ENCODE measurements at regions not wholly inside any gene's neighbourhood (a gene's known extent, or its start where the extent isn't known, plus 50 kb on each side); places are given as distances from the start of the nearest gene placed in this dataset.
"Not testable (repeated sequence)": the region's sequence is repeated elsewhere in the genome, so short reads cannot be mapped to it uniquely, and the experiment has no call there.

DNA sequence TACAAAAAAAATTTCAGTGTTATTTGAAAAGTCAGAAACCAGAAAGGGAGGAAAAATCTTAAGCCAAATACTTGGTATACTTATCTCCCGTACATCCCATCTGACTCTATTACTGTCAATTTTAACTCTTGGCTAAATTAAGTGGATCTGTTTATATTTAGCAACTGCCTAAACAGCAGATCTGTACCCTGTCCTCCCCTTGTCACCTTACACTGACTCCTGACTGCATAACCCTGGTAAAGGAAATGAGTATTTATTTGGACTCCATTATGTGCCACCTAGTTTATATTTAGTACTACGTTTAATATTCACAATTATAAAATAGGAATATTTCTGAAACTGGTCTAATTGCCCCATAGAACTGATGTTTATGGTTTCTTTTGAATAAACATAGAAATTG is 730.2 kb upstream of the GJE1 start:
- no peak for DNase-seq (ENCODE audit: low read depth in 2 of 2, low spot score in 1 of 2)

DNA sequence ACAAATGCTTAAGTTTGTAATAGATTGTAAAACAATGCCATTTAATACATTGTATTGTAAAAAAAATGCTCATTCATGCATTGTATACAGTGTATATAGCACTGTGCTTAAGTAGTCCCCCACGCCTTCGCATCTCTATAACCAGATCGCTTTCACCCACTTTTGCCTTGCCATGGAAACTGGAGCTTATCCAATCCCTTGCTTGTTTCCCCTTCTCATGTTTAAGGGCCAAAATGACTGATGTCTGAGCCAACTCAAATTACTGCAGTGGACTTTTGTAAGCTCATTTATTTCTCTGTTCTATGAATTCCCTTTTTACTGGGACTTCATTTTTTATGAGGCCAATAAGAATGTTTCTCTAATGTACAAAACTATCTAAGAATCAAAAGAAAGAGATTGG is 730.9 kb upstream of the GJE1 start:
- DNase-seq (ENCODE audit: low read depth in 2 of 2, low spot score in 1 of 2), result no peak

- DNase-seq (ENCODE audit: low read depth in 2 of 2, low spot score in 1 of 2), result no peak
These were observed 731.6 kb upstream of the GJE1 start for GRCh38 chr6:141401168-141401567.

- no peak for DNase-seq (ENCODE audit: low read depth in 2 of 2, low spot score in 1 of 2)
These were observed 733.8 kb upstream of the GJE1 start for GRCh38 chr6:141398949-141399348.

- DNase-seq (ENCODE audit: low read depth in 2 of 2, low spot score in 1 of 2), result no peak
These were observed 737.2 kb upstream of the GJE1 start for GRCh38 chr6:141395443-141396008.

DNA sequence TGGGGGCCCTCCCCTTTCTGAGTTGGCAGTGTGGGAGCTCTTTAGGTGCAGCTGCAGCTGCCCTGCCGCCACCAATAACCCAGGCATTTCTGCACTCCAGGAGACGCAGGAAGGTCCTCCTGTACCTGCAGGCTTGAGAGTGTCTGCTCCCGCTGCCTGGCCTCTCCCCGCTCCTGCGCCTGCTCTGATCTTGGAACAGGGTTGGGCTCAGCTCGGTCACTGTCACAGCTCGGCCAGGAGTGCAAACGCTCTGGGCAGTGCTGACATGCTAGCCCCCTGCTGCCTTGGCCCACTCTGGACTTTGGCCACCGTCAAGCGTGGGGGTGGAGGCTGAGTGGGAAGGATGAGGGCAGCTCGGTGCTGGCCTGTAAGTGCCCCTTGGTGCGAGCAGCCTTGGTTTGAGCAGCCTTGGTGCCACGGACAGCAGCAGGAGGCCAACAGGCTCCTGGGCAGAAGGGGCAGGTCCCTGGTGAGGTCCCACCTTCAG is 738.1 kb upstream of the GJE1 start:
- no peak for DNase-seq (ENCODE audit: low read depth in 2 of 2, low spot score in 1 of 2)

DNA sequence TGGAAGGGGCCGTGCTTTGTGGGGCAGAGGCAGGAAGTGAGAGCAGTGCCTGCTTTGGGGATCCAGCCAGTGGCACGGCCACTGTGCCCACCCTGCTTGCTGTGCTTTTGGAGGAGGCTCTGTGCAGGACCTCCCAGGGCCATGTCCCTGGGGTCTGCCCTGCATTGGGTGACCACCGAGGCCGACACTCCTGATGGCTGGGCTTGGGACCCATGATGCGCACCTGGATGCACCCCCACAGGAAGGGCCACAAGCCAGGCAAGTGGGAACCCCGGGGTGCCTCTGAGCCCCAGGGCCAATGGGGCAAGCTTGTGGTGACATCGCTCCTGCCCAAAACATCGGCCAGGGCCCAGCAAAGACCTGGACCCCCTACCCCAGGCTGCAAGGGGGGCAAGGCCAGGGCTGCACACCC is 738.6 kb upstream of the GJE1 start:
- no peak for DNase-seq (ENCODE audit: low read depth in 2 of 2, low spot score in 1 of 2)

DNA sequence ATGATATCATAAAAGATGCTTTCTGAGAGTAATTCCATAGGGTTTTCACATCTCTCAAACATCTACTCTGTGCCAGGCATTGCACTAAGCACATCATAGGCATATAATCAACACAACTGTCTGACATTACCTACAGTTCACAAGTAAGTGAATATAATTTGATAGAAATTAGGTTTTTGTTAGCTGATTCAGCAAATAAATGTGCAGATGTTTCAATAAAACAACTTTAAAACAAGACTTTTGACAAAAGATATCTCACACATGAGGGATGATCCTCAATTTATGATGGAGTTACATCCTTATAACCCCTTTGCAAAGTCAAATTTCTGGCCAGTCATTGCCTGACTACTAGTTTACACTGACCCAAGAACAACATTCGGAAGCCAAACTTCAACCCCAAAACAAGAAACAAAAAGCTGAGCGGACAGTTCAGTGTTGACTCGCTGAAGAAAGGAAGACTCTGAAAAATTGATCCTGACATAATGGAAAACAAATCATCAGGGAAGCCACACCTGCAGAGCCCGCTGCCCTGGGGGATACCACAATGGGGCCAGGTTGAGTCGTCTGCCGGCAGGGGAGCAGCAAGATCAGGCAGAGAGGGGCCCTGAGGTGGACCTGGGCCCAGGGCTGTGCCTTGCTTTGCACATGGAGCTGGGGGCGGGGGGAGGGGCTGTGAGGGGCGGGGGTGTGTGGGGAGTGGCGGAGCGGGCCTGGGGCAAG is 739.2 kb upstream of the GJE1 start:
- DNase-seq (ENCODE audit: low read depth in 2 of 2, low spot score in 1 of 2), result no peak

GRCh38 chr6:141391135-141391534 is 741.6 kb upstream of the GJE1 start:
- not testable (repeated sequence) for DNase-seq (ENCODE audit: low read depth in 2 of 2, low spot score in 1 of 2)

DNA sequence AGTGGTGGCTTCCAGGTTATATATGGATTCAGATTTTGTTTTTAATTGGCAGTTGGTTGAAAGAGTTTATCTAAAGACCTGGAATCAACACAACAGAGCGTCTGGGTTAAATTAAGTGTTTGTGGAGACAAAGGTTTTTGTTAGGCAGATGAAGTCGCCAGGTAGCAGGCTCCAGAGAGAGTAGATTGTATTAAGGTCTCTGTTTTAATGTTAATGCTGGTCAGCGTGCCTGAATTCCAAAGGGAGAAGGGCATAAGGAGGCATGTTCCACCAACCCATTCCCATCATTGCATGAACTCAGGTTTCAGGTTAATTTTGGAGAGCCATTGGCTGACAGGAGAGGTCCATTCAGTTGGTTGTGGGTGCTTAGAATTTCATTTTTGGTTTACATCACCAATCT is 744.1 kb upstream of the GJE1 start:
- no peak for DNase-seq (ENCODE audit: low read depth in 2 of 2, low spot score in 1 of 2)

- DNase-seq (ENCODE audit: low read depth in 2 of 2, low spot score in 1 of 2), result no peak
These were observed 762.3 kb upstream of the GJE1 start for GRCh38 chr6:141370438-141370837.

GRCh38 chr6:141366796-141367195 is 765.9 kb upstream of the GJE1 start:
- not testable (repeated sequence) for DNase-seq (ENCODE audit: low read depth in 2 of 2, low spot score in 1 of 2)

- no peak for DNase-seq (ENCODE audit: low read depth in 2 of 2, low spot score in 1 of 2)
These were observed 768.0 kb upstream of the GJE1 start for GRCh38 chr6:141364694-141365093.

- DNase-seq (ENCODE audit: low read depth in 2 of 2, low spot score in 1 of 2), result no peak
These were observed 768.5 kb upstream of the GJE1 start for GRCh38 chr6:141364232-141364631.

- DNase-seq (ENCODE audit: low read depth in 2 of 2, low spot score in 1 of 2), result no peak
These were observed 771.2 kb upstream of the GJE1 start for GRCh38 chr6:141361559-141361958.

- DNase-seq (ENCODE audit: low read depth in 2 of 2, low spot score in 1 of 2), result no peak
These were observed 772.8 kb upstream of the GJE1 start for GRCh38 chr6:141359953-141360352.

DNA sequence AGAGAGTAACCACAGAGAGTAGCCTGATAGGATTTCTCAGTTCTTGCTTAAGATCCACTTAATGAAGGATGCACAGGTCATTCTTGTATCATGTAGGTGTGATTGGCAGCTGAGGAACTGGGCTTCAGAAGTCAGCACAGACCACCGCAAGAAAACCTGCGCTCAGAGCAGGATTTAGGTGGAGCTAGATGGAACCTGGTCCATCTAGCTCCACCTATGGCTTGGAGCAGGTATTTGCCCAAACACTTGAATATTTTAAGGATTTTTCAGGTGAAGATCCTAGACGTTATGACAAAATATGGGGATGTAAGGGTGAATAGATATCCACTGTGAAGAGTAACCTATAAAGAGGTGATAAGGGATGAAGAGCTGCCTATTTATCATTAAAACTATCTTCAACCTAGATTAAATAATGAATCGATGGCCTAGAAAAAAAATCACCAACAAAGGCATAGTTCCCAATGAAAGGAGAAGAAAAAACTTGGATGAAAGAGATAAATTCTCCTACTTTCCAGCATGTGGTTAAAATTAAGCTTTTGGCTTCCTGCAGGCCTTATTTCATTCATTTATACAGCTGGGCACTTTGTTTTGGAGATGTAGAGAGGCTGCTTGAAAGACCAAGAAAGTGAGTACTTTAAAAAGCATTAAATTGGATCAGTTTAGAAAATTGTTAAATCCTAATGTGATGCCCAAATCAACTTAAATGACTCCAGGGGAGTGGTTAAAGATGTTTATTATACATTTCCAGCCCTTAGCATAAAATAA is 778.4 kb upstream of the GJE1 start:
- DNase-seq (ENCODE audit: low read depth in 2 of 2, low spot score in 1 of 2), result no peak

GRCh38 chr6:141351721-141352120 is 781.0 kb upstream of the GJE1 start:
- no peak for DNase-seq (ENCODE audit: low read depth in 2 of 2, low spot score in 1 of 2)

- DNase-seq (ENCODE audit: low read depth in 2 of 2, low spot score in 1 of 2), result no peak
These were observed 783.0 kb upstream of the GJE1 start for GRCh38 chr6:141349710-141350109.

DNA sequence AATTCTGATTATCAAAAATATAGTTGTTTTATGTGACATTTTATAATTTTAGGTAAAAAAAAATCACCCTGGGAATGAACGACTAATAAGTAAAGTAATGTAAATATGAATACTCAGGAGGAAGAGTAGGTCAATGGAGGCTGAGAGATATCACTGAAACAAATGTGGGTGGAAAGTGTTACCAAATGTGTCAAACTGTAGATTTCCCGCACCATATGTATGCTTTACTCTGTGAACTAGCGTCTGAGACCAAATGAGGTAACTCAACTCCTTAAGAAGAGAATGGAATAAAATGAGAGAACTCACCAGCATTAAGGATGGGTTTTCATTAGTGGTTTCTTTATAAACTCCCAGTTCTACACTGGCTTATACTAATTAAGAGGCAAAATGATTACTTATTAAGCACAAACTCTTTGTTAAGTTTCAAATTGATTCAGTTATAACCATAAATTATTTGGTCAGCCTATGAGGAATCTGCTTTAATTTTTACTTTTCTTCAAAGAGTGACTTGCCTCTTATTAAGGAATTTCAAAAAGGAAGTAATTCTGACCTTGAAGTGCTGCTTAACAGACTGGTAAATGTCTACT is 784.7 kb upstream of the GJE1 start:
- DNase-seq (ENCODE audit: low read depth in 2 of 2, low spot score in 1 of 2), result no peak

DNA sequence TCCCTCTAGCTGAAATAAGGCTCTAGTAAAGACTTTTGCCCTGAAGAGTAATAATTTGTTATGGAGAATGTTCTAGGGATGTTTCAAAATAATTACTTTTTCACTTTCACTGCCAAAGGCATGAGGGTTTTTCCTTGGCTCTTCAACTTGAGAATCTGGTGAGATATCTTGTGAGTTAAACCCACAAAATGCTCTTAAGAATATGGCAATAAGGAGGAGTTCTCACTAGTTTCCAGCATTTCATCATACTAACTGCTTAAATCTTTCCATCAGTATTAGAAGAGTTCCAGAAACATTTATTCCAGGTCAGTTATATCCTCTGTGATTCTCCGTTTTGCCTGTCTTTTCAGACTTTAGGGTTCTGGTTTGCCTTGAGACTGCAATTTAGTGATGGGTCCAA is 785.6 kb upstream of the GJE1 start:
- DNase-seq (ENCODE audit: low read depth in 2 of 2, low spot score in 1 of 2), result no peak

GRCh38 chr6:141346535-141346934 is 786.2 kb upstream of the GJE1 start:
- DNase-seq (ENCODE audit: low read depth in 2 of 2, low spot score in 1 of 2), result no peak

Measured in stimulated activated CD8-positive, alpha-beta memory T cell treated with anti-CD3 and anti-CD28 coated beads, Interleukin-4, amount 100 ng/mL, for 4 hours (primary cell).